ENCODE measurements at regions not wholly inside any gene's neighbourhood (a gene's known extent, or its start where the extent isn't known, plus 50 kb on each side); places are given as distances from the start of the nearest gene placed in this dataset.

- DNase-seq (ENCODE audit: low spot score, unreplicated experiment) = no peak
- Mint-ChIP-seq H3K4me3 (ENCODE audit: low read depth) (no peak overlapping the region), H3K27me3 (no peaks in the 10 kb centered on the region), H3K9me3 (ENCODE audit: low read depth) (no peaks in the 10 kb centered on the region), H3K27ac (no peak overlapping the region), H3K4me1 (ENCODE audit: low read depth) (no peaks in the 10 kb centered on the region), H3K36me3 (ENCODE audit: insufficient read depth) (no peaks in the 10 kb centered on the region)
- TF ChIP-seq, protein P1, sequence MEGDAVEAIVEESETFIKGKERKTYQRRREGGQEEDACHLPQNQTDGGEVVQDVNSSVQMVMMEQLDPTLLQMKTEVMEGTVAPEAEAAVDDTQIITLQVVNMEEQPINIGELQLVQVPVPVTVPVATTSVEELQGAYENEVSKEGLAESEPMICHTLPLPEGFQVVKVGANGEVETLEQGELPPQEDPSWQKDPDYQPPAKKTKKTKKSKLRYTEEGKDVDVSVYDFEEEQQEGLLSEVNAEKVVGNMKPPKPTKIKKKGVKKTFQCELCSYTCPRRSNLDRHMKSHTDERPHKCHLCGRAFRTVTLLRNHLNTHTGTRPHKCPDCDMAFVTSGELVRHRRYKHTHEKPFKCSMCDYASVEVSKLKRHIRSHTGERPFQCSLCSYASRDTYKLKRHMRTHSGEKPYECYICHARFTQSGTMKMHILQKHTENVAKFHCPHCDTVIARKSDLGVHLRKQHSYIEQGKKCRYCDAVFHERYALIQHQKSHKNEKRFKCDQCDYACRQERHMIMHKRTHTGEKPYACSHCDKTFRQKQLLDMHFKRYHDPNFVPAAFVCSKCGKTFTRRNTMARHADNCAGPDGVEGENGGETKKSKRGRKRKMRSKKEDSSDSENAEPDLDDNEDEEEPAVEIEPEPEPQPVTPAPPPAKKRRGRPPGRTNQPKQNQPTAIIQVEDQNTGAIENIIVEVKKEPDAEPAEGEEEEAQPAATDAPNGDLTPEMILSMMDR (IDR thresholded peaks at IDR 0.05; ENCODE audit: unreplicated experiment) = no peak
These were observed 579.2 kb upstream of the COX7C start for GRCh38 chr5:86038566-86038965.

- TF ChIP-seq, protein P1 (IDR thresholded peaks at IDR 0.05; ENCODE audit: unreplicated experiment) = no peak
- no peaks in the 10 kb centered on the region for H3K27me3 Mint-ChIP-seq
- H3K4me3 Mint-ChIP-seq (ENCODE audit: low read depth) = no peak overlapping the region
- DNase-seq (ENCODE audit: low spot score, unreplicated experiment) = no peak
- H3K36me3 Mint-ChIP-seq (ENCODE audit: insufficient read depth) = no peaks in the 10 kb centered on the region
- no peaks in the 10 kb centered on the region for H3K9me3 Mint-ChIP-seq (ENCODE audit: low read depth)
- no peak overlapping the region for H3K27ac Mint-ChIP-seq
- H3K4me1 Mint-ChIP-seq (ENCODE audit: low read depth) = no peaks in the 10 kb centered on the region
These were observed 578.4 kb upstream of the COX7C start for GRCh38 chr5:86039351-86039750.

- Mint-ChIP-seq H3K27me3 (no peaks in the 10 kb centered on the region), H3K27ac (no peak overlapping the region), H3K4me1 (ENCODE audit: low read depth) (no peaks in the 10 kb centered on the region)
These were observed 547.0 kb upstream of the COX7C start for GRCh38 chr5:86070719-86071118.

DNA sequence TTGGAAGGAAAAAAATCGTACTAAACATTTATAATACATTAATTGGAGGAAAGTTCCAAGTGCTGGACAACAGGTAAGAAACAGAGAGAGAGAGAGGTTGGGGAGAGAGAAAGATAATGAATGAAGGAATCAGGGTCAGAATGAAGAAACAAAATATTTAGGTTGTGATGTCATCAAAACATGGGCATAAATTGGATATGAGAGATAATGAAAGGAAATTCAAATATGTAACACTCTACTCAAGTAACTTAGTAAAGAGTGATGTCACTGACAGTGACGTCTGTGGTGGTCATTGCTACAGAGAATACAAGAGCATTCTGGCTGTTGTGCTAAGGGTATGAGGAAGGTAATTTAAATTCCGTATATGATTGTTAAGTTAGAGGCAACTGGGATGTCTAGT lies 543.4 kb upstream of the COX7C start:
- no peaks in the 10 kb centered on the region for H3K4me1 Mint-ChIP-seq (ENCODE audit: low read depth)
- no peaks in the 10 kb centered on the region for H3K36me3 Mint-ChIP-seq (ENCODE audit: insufficient read depth)
- no peaks in the 10 kb centered on the region for H3K9me3 Mint-ChIP-seq (ENCODE audit: low read depth)
- H3K27me3 Mint-ChIP-seq = no peaks in the 10 kb centered on the region
- no peak overlapping the region for H3K27ac Mint-ChIP-seq
- DNase-seq (ENCODE audit: low spot score, unreplicated experiment) = no peak
- H3K4me3 Mint-ChIP-seq (ENCODE audit: low read depth) = no peak overlapping the region
- TF ChIP-seq, protein P1 (IDR thresholded peaks at IDR 0.05; ENCODE audit: unreplicated experiment) = no peak

More at GRCh38 chr5:86070719-86071118, 547.0 kb upstream of the COX7C start:
- no peak overlapping the region for H3K4me3 Mint-ChIP-seq (ENCODE audit: low read depth)
- H3K36me3 Mint-ChIP-seq (ENCODE audit: insufficient read depth) = no peaks in the 10 kb centered on the region
- H3K9me3 Mint-ChIP-seq (ENCODE audit: low read depth) = no peaks in the 10 kb centered on the region
- no peak for DNase-seq (ENCODE audit: low spot score, unreplicated experiment)
- TF ChIP-seq, protein P1 (IDR thresholded peaks at IDR 0.05; ENCODE audit: unreplicated experiment) = no peak

GRCh38 chr5:86075139-86075538 lies 542.6 kb upstream of the COX7C start:
- no peak overlapping the region for H3K4me3 Mint-ChIP-seq (ENCODE audit: low read depth)
- H3K4me1 Mint-ChIP-seq (ENCODE audit: low read depth) = no peaks in the 10 kb centered on the region
- H3K27me3 Mint-ChIP-seq = no peaks in the 10 kb centered on the region
- H3K9me3 Mint-ChIP-seq (ENCODE audit: low read depth) = no peaks in the 10 kb centered on the region
- DNase-seq (ENCODE audit: low spot score, unreplicated experiment) = no peak
- TF ChIP-seq, protein P1 (IDR thresholded peaks at IDR 0.05; ENCODE audit: unreplicated experiment) = no peak
- no peak overlapping the region for H3K27ac Mint-ChIP-seq
- H3K36me3 Mint-ChIP-seq (ENCODE audit: insufficient read depth) = no peaks in the 10 kb centered on the region

All from progenitor cell of endocrine pancreas (in vitro differentiated cells).